Right renal cortex interstitium (tissue), 3 donors: ENCODE measurements at regions not wholly inside any gene's neighbourhood (a gene's known extent, or its start where the extent isn't known, plus 50 kb on each side); places are given as distances from the start of the nearest gene placed in this dataset.

Source experiments
- DNase-seq, 3 donors: peaks; one replicate each; pipeline ENCODE4 v3.0.0-alpha.2; 2013; ENCODE audit warnings: low read depth in 3 of 3, low spot score in 2 of 3

DNA sequence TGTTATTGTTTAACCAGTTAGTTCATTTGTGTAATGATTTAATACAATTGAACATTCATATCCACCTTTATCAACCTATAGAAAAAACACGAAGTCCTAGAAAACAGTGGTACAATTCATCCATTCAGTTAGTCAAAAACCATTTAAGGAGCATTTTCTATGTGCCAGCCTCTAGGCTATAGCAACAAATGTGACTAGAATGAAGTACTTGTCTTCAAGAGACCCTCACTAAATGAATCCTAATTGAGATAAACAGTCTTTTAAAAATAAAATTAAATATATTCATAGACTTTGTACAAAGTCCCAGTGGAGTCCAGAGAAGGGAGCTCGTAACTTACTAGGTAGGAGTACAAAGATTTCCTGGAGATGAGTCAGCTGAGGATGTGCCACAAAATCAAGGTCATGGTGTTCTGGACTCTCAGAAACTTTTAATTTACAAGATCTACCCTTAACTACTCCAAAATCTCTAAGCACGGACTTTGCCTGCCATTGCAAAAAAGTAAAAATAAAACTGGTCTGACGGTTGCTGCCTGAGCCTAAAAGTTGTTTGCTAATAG lies 430.7 kb upstream of the DCN start:
- no peak for DNase-seq

DNA sequence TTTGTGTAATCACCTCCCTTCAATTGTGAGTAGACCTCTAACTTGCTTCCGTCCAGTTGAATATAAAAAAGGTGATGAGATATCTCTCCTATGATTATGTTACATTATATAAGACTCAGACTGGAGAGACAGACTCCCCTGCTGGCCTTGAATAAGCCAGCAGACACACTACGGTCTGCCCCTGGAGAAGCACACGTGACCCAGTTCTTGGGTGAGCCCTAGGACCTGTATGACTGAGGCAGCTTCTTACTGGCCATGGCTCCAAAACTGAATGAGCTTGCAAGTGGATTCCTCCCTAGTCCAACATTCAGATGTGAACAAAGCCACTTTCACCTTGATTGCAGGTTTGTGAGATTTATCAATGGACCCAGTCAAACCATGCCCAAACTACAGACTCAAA lies 427.9 kb upstream of the DCN start:
- no peak for DNase-seq

DNA sequence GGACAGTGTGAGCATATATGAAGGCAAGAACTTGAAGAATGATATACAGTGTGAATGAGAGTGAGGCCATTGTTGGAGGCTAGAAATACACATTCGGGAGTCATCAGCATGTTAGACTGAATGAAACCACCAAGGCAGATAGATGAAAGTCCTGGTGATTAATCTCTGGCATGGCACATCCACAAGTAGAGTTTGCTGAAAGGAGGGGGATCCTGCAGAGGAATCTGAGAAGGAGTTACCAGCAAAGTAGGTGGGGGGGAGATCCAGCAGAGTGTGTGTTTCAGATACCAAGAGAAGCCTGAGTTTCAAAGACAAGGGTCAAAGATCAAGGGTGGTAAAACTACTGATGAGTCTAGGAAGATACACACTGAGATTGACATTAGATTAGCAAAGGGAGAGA lies 426.7 kb upstream of the DCN start:
- DNase-seq = no peak

DNA sequence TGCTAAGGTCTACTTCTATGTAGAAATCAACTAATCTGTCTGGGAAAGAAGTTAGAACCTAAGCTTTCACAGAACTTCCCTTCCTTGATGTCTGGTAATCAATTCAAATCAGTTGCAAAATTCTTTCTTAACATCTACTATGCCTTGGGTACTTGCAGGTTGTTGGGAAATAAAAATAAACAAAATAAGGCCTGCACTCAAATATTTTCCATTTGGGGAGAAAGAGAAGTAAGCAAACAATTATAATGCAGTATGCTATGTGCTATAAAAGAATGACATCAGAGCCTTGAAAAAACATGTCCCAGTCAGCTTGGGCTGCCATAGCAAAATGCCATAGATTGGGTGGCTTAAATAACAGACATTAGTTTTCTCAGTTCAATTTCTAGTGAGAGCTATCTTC lies 425.9 kb upstream of the DCN start:
- no peak for DNase-seq

DNA sequence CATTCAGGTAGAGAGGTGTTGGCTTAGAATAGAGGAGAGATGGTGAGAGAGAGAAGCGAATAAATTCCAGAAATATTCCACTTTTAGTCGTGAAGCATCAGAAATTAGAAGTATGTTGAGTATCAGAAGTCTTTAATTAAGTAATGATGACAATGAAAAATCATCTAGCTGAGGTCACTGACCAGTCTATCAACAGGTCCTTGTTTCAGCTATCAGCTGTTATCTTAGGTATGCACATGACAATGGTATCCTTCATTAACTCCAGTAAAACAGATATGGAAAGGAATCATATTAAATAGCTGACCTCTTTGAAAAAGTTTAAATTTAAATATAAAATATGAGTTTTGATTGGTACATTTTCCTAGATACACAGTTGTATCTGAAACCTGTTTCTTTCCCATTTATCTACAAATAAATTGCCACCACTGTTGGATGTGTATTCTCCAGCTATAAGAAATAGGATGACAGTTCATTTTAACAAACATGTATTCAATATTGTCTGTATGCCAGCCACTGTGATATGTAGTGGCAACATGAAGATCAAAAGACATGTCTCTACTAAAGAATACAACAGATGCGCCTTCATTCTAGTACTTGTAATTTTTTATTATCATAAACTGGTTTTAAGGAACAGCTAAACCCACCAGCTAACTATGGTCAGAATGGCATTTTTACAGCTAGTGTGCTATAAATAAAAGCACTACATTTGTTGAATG lies 424.2 kb upstream of the DCN start:
- no peak for DNase-seq

DNA sequence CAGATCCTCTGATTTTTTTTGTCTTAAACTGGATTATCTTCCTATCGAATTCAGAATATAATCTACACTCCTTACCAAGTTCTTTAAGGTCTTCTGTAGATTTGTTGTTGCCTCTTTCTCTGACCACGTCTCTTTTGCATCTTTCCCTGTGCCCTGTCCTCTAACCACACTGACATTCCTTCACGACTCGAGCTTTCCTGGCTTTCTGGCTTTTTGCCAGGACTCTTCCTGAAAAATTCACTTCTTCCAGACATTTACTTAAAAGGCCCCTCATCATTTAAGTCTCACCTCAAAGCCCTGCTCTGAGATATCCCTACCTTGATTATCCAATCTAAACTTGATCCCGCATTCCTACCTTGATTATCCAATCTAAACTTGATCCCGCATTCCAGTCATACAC lies 422.3 kb upstream of the DCN start:
- DNase-seq = no peak

DNA sequence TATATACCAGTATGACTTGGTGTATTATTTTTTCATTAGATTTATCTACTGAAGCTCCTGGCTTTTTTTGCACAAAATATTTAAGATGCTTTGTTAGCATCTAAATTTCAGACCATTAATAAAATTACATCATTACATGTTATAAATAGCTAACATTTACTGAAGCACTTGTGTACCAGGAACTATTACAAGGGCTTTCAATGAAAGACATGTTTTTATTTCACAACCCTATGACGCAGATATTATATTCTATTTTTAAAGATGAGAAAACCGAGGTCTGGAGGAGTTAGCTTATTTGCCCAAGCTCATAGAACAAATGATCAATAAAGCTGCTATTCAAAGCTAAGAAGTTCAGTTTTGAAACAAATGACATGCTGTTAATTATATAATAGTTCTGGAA lies 420.4 kb upstream of the DCN start:
- no peak for DNase-seq

DNA sequence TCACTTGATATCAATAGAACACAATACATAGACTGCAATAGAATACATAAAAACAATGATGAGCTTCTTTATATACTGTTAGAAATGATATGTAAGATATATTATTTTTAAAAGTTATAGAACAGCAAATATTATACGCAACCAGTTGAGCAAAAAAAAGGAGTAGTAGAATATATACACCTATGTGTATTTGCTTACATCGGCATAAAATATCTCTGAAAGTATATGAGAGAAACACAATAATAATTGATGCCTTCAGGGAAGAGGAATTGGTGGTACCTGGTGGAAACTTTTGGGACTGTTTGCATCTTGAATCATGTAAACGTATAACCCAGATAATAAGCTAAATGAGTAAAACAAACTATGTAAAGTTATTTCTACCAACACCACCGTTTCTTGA lies 418.4 kb upstream of the DCN start:
- DNase-seq = no peak

DNA sequence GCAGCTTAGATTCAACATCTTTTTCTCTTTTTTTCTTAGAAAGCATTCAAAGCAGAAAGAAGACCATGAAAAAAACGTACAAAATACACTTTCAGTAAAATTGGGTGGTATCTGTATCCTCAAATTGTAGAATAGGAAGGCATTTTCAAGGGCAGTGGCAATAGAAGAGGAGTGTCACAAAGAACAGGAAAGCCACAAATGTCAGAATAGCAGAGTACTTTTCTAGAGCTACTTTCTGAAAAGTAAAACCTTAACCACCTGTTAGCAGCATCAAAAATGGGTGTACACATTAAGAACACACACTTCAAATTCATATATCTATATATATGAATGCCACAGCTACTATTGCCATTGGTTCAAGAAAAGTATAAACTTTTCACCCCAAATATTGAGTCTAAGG lies 412.1 kb upstream of the DCN start:
- DNase-seq = no peak

DNA sequence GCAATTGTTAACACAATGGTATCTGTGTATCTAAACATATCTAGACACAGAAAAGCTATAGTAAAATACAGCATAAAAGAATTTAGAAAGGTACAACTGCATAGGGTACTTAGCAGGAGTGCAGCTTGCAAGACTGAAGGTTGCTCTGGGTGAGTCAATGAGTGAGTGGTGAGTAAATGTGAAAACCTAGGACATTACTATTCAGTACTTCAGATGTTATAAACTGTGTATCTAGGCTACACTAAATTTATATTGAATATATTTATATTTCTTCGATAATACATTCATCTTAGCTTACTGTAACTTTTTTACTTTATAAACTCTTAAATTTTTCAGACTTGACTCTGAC lies 409.0 kb upstream of the DCN start:
- DNase-seq = no peak

DNA sequence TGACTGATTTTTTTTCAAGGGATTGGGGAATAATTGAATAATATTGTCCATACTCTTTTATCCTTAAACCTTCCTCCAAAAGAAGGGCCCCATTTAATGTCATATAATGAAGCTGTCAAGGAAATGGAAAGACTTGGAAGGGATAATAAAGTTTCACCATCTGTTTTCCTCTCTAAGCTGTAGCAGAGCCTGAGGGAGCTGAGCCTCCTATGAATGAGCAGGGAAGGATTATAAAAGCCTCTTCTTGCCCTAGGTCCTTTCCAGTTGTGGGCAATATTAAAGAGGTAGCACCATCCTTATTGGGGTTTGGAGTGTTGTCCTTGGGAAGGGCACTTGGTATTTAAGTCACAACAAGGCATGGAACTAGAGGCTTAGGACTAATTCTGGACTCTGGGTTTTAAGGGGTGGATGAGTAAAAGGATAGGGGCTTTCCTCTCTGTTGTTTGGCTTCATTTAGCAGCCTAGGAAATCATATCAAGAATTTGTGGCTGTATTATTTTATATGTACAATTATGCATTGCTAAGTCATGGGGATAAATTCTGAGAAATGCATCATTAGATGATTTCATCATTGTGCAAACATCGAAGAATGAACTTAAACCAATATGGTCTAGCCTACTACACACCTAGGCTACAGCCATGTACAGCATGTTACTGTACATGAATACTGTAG lies 408.5 kb upstream of the DCN start:
- DNase-seq = no peak

DNA sequence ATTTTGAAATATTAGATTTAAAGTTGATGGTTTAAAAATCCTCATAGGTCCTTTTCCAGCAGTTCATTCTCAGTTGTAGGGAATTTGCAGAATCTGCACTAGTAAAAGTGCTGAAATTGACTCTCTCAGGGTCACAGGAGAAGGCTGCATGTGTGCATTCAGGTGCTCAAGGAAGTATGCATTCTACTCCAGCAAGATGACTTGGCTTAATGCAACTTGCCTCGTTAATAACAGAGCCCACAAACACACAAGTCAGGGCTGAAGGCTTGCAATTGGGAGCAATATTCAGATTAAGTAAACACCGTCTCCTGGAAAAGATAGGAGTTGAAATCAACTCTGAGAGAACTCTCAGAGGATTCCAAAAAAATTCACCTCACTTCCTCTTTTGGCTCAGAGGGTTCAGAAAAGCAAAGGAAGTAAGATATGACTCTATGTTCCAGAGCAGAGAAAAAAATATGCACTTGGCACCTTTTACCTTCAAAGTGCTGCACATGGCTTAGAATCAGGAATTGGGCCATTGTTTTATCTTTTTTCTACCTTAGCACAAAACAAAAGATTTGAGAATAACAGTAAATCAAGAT lies 406.3 kb upstream of the DCN start:
- DNase-seq = no peak

DNA sequence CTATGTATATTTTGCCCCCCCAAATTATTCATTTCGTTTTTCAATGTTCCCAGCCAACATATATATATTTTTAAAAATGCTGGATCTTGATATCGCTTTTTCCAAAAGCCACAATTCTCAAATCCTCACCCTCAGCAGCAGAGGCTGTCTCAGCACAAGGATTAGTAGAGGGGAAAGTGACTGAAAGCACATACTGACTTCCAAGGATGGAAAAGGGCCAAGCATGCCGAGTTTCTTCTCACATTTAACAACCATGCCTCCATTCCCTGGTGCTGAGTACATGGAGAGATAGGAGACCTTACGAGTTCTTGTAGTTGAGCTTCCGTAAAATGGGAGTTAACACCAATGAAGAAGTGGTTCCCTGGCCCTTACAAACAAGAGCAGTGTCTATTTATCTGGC lies 403.4 kb upstream of the DCN start:
- no peak for DNase-seq

DNA sequence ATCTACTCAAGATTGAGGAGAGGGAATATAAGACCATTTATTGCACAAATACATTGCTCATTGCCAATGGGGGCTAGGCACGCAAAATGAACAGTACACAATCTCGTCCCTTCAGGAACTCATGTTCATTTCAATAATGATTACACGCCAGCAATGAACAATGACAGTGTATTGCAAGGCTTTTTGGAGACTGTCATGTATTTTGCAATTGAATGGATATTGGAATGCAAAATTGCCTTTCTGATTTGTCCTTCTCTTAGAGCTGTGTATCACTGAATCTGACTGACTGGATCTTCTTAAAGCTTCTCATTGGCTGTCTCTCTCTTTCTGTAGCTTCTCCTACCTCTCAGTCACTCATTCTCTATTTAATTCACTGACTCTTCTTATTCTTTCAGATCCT lies 400.2 kb upstream of the DCN start:
- no peak for DNase-seq

DNA sequence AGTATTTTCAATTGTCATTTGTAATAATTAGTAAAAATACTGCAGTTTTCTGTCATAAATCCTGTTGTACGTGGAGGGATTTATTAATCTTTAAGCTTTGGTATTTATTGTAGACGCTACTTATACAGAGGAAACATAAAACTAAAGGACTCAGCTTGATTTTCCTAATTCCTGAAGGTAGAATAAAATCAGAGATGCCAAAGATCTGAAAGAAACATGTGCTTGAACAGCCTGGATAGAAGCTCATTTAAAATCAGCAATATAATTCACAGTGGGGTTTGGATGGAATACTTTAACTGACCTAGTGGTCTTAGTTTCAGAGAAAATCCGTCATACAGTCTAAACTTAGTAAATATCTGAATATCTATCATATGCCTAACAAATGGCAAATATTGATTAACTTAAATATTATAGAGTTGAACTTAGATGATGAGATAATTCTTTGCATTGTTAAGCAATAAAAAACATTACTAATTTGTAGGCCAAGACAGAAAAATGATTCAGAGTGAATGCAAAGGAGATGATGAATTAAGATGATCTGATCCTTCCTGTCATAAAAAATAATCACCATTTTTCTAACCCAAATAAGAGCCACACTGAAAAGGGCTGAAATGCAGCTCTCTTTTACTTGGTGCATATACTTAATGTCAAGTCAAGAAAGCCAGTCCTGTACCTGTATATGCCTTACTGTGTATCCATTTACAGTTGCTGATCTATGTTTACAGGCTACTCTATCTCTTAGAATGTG lies 397.1 kb upstream of the DCN start:
- no peak for DNase-seq

DNA sequence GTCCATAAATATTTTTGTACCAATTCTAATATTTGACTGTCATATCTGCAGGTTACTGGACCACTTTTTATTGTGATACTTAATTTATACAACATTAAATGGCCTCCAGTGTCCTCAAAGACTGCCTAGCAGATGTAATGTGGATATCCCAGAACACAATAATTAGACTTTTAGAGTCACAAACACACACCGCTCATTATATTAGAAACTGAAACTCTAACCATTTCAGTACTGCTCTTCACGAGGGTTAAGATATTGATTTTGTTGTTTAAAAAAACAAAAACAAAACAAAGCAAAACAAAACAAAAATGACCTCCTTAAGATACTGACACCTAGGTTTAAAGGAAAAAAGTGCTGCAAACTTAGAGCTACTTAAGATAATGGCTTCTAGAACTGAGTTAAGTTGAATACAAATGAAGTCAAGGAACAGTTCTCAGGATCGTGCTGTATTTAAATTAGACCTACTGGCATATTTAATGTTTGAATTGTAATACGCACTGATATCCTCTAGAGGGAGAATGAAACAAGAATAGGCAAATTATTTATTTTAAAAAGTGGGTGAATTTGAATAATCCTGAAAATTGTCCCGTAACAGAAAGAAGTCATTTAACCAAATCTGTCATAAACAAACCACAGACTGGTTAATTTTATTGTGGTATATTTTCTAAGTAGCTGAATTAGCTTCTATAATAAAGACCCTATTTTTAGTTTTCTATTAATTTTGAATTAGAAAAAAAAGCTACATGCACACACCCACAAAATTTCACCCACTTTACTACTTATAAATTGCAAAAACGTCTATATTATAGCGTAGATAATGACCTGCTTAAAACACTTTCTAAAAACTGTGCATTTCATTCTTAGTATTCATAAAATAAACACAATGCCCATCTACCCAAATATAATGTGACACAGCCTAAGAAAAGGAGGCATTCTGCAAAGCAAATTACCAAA lies 395.2 kb upstream of the DCN start:
- no peak for DNase-seq

DNA sequence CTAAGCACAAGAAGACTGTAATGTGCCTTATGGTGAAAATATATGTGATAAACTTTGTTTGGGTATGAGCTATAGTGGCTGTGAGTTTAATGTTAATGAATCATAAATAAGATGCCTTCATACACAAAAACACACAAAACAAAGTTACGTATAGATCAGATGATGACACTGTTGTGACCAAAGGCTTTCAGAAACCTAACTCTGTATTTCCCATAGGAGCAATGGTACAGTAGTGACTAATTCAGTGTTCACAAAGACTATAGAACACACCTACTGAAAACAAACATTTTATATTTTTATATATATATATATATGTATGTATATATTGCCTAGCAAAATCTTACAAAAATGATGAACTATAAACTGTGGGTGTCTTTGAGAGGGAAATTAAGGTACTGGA lies 393.8 kb upstream of the DCN start:
- DNase-seq = no peak

DNA sequence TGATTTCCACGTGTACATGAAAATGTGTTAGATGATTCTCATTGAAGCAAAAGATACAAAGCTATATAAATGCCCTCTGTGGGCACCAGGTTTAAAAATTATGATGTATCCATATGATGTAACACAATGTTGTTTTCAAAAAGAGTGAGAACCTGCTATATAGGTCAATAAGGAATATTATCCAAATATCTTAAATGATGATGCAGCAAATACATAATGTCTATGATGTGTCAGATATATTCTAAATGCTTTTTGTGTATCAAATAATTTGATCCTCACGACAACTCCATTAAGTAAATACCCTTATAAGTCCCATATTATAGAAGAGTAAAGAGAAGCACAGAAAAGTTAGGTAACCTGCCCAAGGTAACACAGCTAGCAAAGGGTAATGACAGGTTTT lies 393.0 kb upstream of the DCN start:
- DNase-seq = no peak

DNA sequence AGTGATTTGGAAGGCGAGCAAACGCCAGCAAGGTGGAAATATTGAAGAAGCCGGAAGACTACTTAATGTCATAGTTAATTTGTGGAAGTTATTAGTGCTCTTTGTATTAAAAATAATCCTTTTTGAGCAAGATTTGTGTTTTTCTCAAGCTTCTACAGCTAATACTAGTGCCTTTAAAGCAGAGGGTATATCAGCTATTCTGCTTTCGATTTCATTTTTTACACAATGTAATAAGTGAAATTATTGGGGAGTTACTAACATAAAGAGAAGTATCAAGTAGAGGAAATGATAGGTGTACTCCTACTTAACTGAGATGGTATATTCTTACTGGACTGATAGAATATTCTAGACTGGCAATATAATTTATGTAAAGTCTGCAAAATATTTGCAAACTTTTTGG lies 392.4 kb upstream of the DCN start:
- no peak for DNase-seq

DNA sequence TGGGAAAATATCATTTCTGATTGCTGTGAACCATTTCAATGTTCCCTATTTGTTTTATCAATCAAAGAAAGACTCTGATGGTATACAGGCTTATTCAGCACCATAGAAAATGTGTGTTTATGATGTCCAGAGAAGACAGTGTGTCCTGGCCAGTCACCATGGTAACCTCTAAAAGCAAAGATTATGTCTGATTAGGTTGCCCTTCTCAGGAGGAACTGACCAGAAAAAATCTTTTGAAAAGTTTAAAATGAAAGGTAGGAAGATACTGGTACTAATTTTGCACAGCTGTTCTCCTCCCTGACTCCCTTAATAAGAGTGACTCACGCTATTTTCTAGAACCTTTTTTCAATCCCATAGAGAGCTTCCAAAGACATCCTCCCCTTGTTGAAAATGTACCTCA lies 391.8 kb upstream of the DCN start:
- no peak for DNase-seq
